ENCODE measurements at regions not wholly inside any gene's neighbourhood (a gene's known extent, or its start where the extent isn't known, plus 50 kb on each side); places are given as distances from the start of the nearest gene placed in this dataset.

DNA sequence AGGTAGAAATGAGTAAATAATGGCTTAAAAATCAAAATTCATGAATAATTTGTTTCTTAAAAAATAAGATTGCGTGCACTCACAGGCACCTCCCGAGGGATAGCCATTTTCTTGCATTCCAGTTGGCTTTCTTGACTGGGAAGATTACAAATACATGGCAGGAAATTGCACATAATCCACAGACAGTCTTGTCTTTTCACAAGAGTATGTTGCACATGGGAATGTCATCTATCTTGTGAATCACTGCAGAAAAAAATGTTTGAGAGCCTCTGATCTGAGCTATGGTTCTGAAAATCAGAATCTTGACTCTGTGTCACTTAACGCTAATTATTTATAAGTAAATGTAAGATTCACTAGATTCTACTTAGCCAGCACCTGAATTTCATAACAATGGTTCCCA lies 74.1 kb upstream of the PRKG1 start:
- no peaks in the 10 kb centered on the region for H3K27me3 Mint-ChIP-seq (ENCODE audit: low read depth)
- H3K9me3 Mint-ChIP-seq, result no peaks in the 10 kb centered on the region
- H3K27ac Mint-ChIP-seq, result no peak overlapping the region

DNA sequence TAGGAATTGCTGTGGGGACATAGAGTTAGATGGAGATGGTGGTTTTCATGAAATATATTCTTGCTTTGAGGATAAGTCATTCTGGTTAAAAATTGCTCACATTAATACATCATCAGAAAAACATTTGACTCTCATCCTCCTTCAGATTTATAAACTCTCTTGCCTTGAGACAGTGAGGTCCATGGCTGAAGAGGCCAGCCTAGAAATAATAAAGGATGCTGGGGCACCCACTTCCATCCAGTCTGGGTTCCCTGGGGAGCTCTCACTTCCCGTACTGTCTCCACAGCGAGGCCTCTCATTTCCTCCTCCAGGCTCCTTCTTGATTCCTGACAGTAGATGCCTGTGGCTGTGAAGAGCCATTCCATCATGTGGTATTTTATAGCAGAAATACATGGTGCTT lies 73.3 kb upstream of the PRKG1 start:
- Mint-ChIP-seq H3K27ac (peak overlapping the region in 2 of 3 experiments; percentile 6 to 27), H3K9me3 (no peaks in the 10 kb centered on the region), H3K4me3 (no peak overlapping the region), H3K4me1 (peaks cover 50% of the 10 kb centered on the region), H3K27me3 (ENCODE audit: low read depth) (no peaks in the 10 kb centered on the region), H3K36me3 (ENCODE audit: low read depth) (no peaks in the 10 kb centered on the region)
- TF ChIP-seq, protein P1, sequence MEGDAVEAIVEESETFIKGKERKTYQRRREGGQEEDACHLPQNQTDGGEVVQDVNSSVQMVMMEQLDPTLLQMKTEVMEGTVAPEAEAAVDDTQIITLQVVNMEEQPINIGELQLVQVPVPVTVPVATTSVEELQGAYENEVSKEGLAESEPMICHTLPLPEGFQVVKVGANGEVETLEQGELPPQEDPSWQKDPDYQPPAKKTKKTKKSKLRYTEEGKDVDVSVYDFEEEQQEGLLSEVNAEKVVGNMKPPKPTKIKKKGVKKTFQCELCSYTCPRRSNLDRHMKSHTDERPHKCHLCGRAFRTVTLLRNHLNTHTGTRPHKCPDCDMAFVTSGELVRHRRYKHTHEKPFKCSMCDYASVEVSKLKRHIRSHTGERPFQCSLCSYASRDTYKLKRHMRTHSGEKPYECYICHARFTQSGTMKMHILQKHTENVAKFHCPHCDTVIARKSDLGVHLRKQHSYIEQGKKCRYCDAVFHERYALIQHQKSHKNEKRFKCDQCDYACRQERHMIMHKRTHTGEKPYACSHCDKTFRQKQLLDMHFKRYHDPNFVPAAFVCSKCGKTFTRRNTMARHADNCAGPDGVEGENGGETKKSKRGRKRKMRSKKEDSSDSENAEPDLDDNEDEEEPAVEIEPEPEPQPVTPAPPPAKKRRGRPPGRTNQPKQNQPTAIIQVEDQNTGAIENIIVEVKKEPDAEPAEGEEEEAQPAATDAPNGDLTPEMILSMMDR (IDR thresholded peaks at IDR 0.05; ENCODE audit: unreplicated experiment in 3 of 3), result no peak

More for the DNA sequence above, 74.1 kb upstream of the PRKG1 start:
- H3K4me3 Mint-ChIP-seq, result no peak overlapping the region
- H3K36me3 Mint-ChIP-seq (ENCODE audit: low read depth), result no peaks in the 10 kb centered on the region
- TF ChIP-seq, protein P1 (IDR thresholded peaks at IDR 0.05; ENCODE audit: unreplicated experiment in 3 of 3), result no peak
- peaks cover 45% of the 10 kb centered on the region for H3K4me1 Mint-ChIP-seq

DNA sequence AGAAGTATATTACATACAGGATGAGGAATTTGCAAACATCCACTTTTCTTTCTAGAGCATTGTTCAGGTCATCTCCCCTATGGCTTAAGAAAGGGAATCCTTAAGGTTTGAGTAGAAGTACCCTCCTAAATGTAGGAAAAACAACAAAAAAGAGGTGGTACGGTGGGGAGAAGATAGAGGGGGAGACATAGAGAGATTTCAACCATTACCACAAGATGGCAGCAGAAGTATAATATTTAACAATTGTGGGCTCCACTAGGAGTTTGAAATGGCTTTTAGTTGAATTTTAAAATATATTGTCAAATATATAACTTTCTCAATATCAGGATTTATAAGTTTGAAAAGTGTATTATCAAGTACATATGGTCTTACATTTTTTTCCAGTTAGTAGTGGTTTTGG lies 72.7 kb upstream of the PRKG1 start:
- Mint-ChIP-seq H3K27me3 (ENCODE audit: low read depth) (no peaks in the 10 kb centered on the region), H3K4me1 (peaks cover 51% of the 10 kb centered on the region)

DNA sequence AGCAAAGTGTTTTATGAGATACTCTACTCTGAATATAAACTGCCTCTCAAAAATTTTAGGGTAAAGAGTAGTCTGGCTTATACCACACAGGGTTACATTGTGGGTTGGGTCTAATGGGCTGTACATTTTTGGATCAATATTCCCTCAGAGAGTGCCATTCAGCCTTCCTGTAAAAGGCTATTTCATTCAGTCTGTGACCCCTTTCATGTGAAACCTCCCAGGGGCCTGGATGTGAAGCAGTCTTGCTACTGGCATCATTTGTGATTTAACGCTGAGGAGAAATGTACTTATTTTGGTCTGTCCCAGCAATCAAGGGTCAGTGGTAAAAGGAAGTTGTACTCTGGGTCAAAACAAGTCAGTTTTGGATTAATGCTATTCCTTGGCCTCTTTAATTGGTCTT lies 71.8 kb upstream of the PRKG1 start:
- Mint-ChIP-seq H3K27me3 (ENCODE audit: low read depth) (no peaks in the 10 kb centered on the region), H3K4me3 (no peak overlapping the region), H3K27ac (peak overlapping the region in 2 of 3 experiments; percentile 12 to 70), H3K36me3 (ENCODE audit: low read depth) (no peaks in the 10 kb centered on the region), H3K4me1 (peaks cover 48% of the 10 kb centered on the region), H3K9me3 (no peaks in the 10 kb centered on the region)
- TF ChIP-seq, protein P1 (IDR thresholded peaks at IDR 0.05; ENCODE audit: unreplicated experiment in 3 of 3), result no peak

More for the DNA sequence above, 72.7 kb upstream of the PRKG1 start:
- TF ChIP-seq, protein P1 (IDR thresholded peaks at IDR 0.05; ENCODE audit: unreplicated experiment in 3 of 3), result peak; percentile 61 to 77 (median 73)
- no peak overlapping the region for H3K4me3 Mint-ChIP-seq
- H3K36me3 Mint-ChIP-seq (ENCODE audit: low read depth), result no peaks in the 10 kb centered on the region
- H3K9me3 Mint-ChIP-seq, result no peaks in the 10 kb centered on the region
- H3K27ac Mint-ChIP-seq, result peak overlapping the region; percentile 4 to 50 (median 29)

DNA sequence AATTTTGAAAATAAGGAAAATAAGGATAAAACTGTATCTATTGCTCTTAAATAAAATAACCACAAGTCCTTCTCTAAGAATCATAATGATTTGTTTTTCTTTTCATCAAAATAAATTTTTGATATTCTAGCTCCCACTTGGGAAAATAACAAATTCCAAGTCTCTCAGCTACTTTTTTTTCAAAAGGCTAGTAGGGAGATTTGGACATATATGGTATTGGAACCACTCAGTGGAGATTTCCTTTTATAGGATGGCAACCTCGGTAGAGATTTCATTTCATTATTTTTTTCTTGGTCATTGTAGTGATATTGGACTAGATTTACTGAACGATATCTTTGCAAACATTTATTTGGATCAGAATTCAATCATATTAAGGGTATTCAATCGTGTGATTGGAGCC lies 69.5 kb upstream of the PRKG1 start:
- no peak overlapping the region for H3K27ac Mint-ChIP-seq
- no peaks in the 10 kb centered on the region for H3K36me3 Mint-ChIP-seq (ENCODE audit: low read depth)
- no peaks in the 10 kb centered on the region for H3K27me3 Mint-ChIP-seq (ENCODE audit: low read depth)
- TF ChIP-seq, protein P1 (IDR thresholded peaks at IDR 0.05; ENCODE audit: unreplicated experiment in 3 of 3), result no peak
- peaks cover 47% of the 10 kb centered on the region for H3K4me1 Mint-ChIP-seq
- H3K9me3 Mint-ChIP-seq, result no peaks in the 10 kb centered on the region
- H3K4me3 Mint-ChIP-seq, result no peak overlapping the region

DNA sequence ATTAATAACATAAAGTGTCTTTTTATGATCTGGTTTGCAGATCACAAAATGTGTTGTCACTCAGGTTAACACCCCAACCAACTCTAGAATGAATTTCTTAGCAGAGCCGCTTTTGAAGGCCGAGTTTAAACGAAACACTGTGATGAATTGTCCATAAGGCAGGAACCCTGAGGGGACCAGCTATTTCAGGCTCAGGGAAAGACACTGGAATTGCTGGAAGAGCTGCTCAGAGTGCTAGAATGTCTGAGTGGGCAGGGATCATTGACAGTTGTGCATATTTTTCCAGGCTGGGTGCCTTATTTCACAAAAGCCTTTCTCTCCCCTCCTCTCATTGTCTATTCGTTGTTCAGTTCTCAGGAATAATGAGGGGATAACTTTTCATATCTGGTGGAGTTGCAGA lies 68.7 kb upstream of the PRKG1 start:
- H3K36me3 Mint-ChIP-seq (ENCODE audit: low read depth), result no peaks in the 10 kb centered on the region
- TF ChIP-seq, protein P1 (IDR thresholded peaks at IDR 0.05; ENCODE audit: unreplicated experiment in 3 of 3), result no peak
- peaks cover 46% of the 10 kb centered on the region for H3K4me1 Mint-ChIP-seq
- no peaks in the 10 kb centered on the region for H3K9me3 Mint-ChIP-seq
- no peaks in the 10 kb centered on the region for H3K27me3 Mint-ChIP-seq (ENCODE audit: low read depth)
- peak overlapping the region in 2 of 3 experiments; percentile 20 to 37 for H3K27ac Mint-ChIP-seq
- peak overlapping the region in 1 of 3 experiments; percentile 34 for H3K4me3 Mint-ChIP-seq
